K562 (cell line): ENCODE measurements at regions not wholly inside any gene's neighbourhood (a gene's known extent, or its start where the extent isn't known, plus 50 kb on each side); places are given as distances from the start of the nearest gene placed in this dataset.

ENCODE experiments used
- ATAC-seq: fragments of 200-7000 bp; cut with Tn5 transposase; 3 replicates; pipeline ENCODE4 v1.9.1; 2020; ENCODE audit warnings: moderate library complexity
- BruUV-seq: library from RNA; stranded (reverse); fragments of 400-500 nt; replicated peaks from 2 replicates; lab custom pipeline; 2021; lab: Mats Ljungman, UMichigan
- CTCF ChIA-PET: fragments of 300-600 bp; formaldehyde crosslinking; extraction: SDS; loops from one replicate; lab custom pipeline; 2021; ENCODE audit warnings: low intra/inter-chr PET ratio; lab: Yijun Ruan, JAX
- POLR2A ChIA-PET: fragments of 300-600, 350-650 bp; sonication (Branson Sonifier 250); formaldehyde crosslinking; extraction: SDS; loops from one replicate; lab custom pipeline; 2021; ENCODE audit warnings: antibody characterized with exemption, inconsistent platforms; lab: Yijun Ruan, JAX
- DNase-seq, 4 experiments: peaks; one replicate each; pipeline versions ENCODE4 v3.0.0 to v3.0.0-alpha.2; 2011 to 2018; ENCODE audit warnings: low spot score in 3 of 4, mixed read lengths in 3 of 4; ENCODE audit errors: extremely low read depth in 1 of 4
- FAIRE-seq: peaks from 2 replicates; lab custom pipeline; 2011; peaks lifted over from hg19 to GRCh38; lab: Jason Lieb, UNC
- H2AFZ ChIP-seq: 2 replicates; pipeline ENCODE4 v1.6.0; 2011; ENCODE audit warnings: low read depth, low read length, control low read depth, inconsistent platforms
- H3K27ac ChIP-seq: fragments of 200-600 bp; 3 replicates; pipeline ENCODE4 v1.8.0; 2011; ENCODE audit warnings: low read depth, mild to moderate bottlenecking, control low read depth, inconsistent platforms, low read length, moderate library complexity, mixed read lengths; ENCODE audit errors: extremely low read depth
- H3K27me3 ChIP-seq, 2 experiments: fragments of 300-600 bp in 1 of 2; 2 replicates in 1 of 2; 3 replicates in 1 of 2; pipeline versions ENCODE4 v1.6.0 to v1.8.0; 2011; ENCODE audit warnings: inconsistent platforms in 2 of 2, low read length in 2 of 2, mild to moderate bottlenecking in 1 of 2, mixed read lengths in 1 of 2, moderate library complexity in 1 of 2; ENCODE audit not compliant: control insufficient read depth in 2 of 2, insufficient read depth in 2 of 2
- H3K36me3 ChIP-seq: fragments of 300-600 bp; 3 replicates; pipeline ENCODE4 v1.8.0; 2011; ENCODE audit warnings: mild to moderate bottlenecking, low read length, inconsistent platforms; ENCODE audit not compliant: control insufficient read depth, insufficient read depth
- H3K4me1 ChIP-seq, 2 experiments: fragments of 200-600 bp in 1 of 2; replicated peaks in 1 of 2; 2 replicates in 1 of 2; 3 replicates in 1 of 2; pipeline versions ENCODE4 v1.5.1 to v1.8.0; 2011; ENCODE audit warnings: inconsistent platforms in 2 of 2, low read length in 2 of 2, mild to moderate bottlenecking in 1 of 2, mixed read lengths in 1 of 2, moderate library complexity in 1 of 2; ENCODE audit not compliant: control insufficient read depth in 2 of 2, insufficient read depth in 2 of 2
- H3K4me2 ChIP-seq: 2 replicates; pipeline ENCODE4 v1.6.1; 2011; ENCODE audit warnings: low read length, control low read depth, inconsistent platforms, mixed read lengths; ENCODE audit not compliant: insufficient read depth
- H3K4me3 ChIP-seq: fragments of 200-600 bp; sonication (generic), shearing (Covaris generic); 2 replicates; pipeline ENCODE4 v1.5.1; 2016; ENCODE audit warnings: control low read depth, inconsistent platforms
- H3K79me2 ChIP-seq: fragments of 200-600 bp; 3 replicates; pipeline ENCODE4 v1.8.0; 2011; ENCODE audit warnings: low read length, inconsistent platforms; ENCODE audit not compliant: control insufficient read depth, insufficient read depth
- H3K9ac ChIP-seq, 2 experiments: 2 replicates each; pipeline versions ENCODE4 v1.6.0 to v1.6.1; 2011; ENCODE audit warnings: low read depth in 2 of 2, low read length in 2 of 2, control low read depth in 1 of 2, inconsistent platforms in 1 of 2, mild to moderate bottlenecking in 1 of 2, mixed read lengths in 1 of 2; ENCODE audit not compliant: insufficient read depth in 1 of 2
- H3K9me1 ChIP-seq: one replicate; pipeline ENCODE4 v1.6.0; 2011; ENCODE audit warnings: inconsistent platforms, mild to moderate bottlenecking, low read length, moderate library complexity; ENCODE audit not compliant: control insufficient read depth, insufficient read depth
- H3K9me3 ChIP-seq: replicated peaks from 2 replicates; pipeline ENCODE4 v1.5.1; 2011; ENCODE audit warnings: low read depth, low read length, inconsistent platforms; ENCODE audit not compliant: control insufficient read depth, insufficient read depth
- H4K20me1 ChIP-seq: replicated peaks from 2 replicates; pipeline ENCODE4 v1.6.1; 2011; ENCODE audit warnings: low read length, inconsistent platforms, mixed read lengths; ENCODE audit not compliant: control insufficient read depth, insufficient read depth
- CBX3 ChIP-seq, 2 experiments: IDR thresholded peaks; 1 replicate in 1 of 2; 2 replicates in 1 of 2; pipeline ENCODE4 v1.6.1; 2012; ENCODE audit warnings: inconsistent platforms in 2 of 2, low read length in 2 of 2, borderline replicate concordance in 1 of 2, control low read depth in 1 of 2
- FOXJ3 ChIP-seq: sonication (generic); formaldehyde crosslinking; IDR thresholded peaks from 2 replicates; pipeline ENCODE4 v1.4.0; 2020; ENCODE audit warnings: mild to moderate bottlenecking, missing genetic modification reagents
- HLTF ChIP-seq: fragments of 450-650 bp; IDR thresholded peaks from 2 replicates; pipeline ENCODE4 v1.6.1; 2016
- NFRKB ChIP-seq: fragments of 450-650 bp; IDR thresholded peaks from 2 replicates; pipeline ENCODE4 v1.6.1; 2016; ENCODE audit warnings: low read depth
- SLC30A9 ChIP-seq: fragments of 250-450 bp; sonication (Bioruptor Pico); IDR thresholded peaks from 2 replicates; pipeline ENCODE4 v1.8.0; 2022; ENCODE audit warnings: mild to moderate bottlenecking, moderate library complexity
- TRIM24 ChIP-seq, 2 experiments: fragments of 450-650 bp; IDR thresholded peaks; 2 replicates each; pipeline ENCODE4 v1.6.1; 2016
- TRIM28 ChIP-seq: fragments of 450-650 bp; IDR thresholded peaks from 2 replicates; pipeline ENCODE4 v1.6.1; 2017
- XRCC3 ChIP-seq: fragments of 450-650 bp; IDR thresholded peaks from 2 replicates; pipeline ENCODE4 v1.6.1; 2017; ENCODE audit warnings: mild to moderate bottlenecking, moderate library complexity
- in situ Hi-C: fragments of 300-500 bp; cut with MboI; formaldehyde crosslinking; loops from 4 replicates; pipeline ENCODE4 v1.15.0; 2018; ENCODE audit warnings: inconsistent platforms, mixed read lengths
- intact Hi-C: fragments of 100-400 bp; cut with micrococcal nuclease; formaldehyde crosslinking; loops from 2 replicates; pipeline ENCODE4 v1.14.2; 2022
- TF ChIP-seq, protein P1 (sequence below): IDR thresholded peaks from 2 replicates; pipeline ENCODE4 v1.6.1; 2016; ENCODE audit warnings: missing genetic modification characterization, missing compliant biosample characterization
- TF ChIP-seq, protein P2 (sequence below): fragments of 450-650 bp; IDR thresholded peaks from 2 replicates; pipeline ENCODE4 v1.6.1; 2018; ENCODE audit warnings: mild to moderate bottlenecking, low read depth; ENCODE audit not compliant: partially characterized antibody
- TF ChIP-seq, protein P3 (sequence below): fragments of 250-450 bp; sonication (Bioruptor Pico); IDR thresholded peaks from 2 replicates; pipeline ENCODE4 v1.5.0; 2020; ENCODE audit warnings: mild to moderate bottlenecking, borderline replicate concordance

DNA sequence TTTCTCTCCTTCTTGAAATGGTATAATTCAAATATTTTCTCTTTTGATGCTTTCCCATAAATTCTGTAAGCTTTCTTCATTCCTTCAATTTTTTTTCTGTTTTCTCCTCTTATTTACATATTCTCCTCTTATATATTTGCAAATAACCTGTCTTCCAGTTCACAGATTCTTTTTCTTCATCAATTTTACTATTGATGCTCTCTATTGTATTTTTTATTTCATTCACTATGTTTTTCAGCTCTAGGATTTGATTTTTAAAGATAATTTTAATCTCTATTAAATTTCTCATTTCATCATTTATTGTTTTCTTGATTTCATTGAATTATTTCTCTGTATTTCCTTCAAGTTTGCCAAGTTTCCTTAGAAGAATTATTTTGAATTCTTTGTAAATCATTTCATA is 54.0 kb upstream of the PRPS1L1 start:
- ATAC-seq (no peak), FAIRE-seq (no peak)
- CTCF ChIA-PET, result no interaction called here
- in situ Hi-C loops, result no loop called here
- H3K9me1 ChIP-seq, result no peaks in the 10 kb centered on the region
- H3K4me3 ChIP-seq, result no peak overlapping the region
- peaks cover 0 to 8% of the 10 kb centered on the region in 2 experiments; a peak in 2 of 5 replicates for H3K4me1 ChIP-seq
- H2AFZ ChIP-seq, result no peak overlapping the region
- no peaks in the 10 kb centered on the region for H3K27me3 ChIP-seq
- H3K79me2 ChIP-seq, result no peaks in the 10 kb centered on the region
- H3K9ac ChIP-seq, result no peak overlapping the region
- BruUV-seq, result no TSS peak
- H3K36me3 ChIP-seq, result no peaks in the 10 kb centered on the region
- TF ChIP-seq NFRKB, result no peak
- TF ChIP-seq SLC30A9 (CRISPR knock-in tag), result no peak
- peak in 1 of 2 experiments; percentile 55; a peak in 1 of 3 replicates for TF ChIP-seq CBX3 (IDR thresholded peaks at IDR 0.05; ENCODE audit: borderline replicate concordance in 1 of 2, low read length in 2 of 2)
- peak; percentile 93; the same call in 1 of the 2 replicates for TF ChIP-seq TRIM28
- TF ChIP-seq, protein P1, sequence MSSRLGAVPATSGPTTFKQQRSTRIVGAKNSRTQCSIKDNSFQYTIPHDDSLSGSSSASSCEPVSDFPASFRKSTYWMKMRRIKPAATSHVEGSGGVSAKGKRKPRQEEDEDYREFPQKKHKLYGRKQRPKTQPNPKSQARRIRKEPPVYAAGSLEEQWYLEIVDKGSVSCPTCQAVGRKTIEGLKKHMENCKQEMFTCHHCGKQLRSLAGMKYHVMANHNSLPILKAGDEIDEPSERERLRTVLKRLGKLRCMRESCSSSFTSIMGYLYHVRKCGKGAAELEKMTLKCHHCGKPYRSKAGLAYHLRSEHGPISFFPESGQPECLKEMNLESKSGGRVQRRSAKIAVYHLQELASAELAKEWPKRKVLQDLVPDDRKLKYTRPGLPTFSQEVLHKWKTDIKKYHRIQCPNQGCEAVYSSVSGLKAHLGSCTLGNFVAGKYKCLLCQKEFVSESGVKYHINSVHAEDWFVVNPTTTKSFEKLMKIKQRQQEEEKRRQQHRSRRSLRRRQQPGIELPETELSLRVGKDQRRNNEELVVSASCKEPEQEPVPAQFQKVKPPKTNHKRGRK, result 0 out of 2 replicates have a peak, but pooled peaks have one; percentile 38
- TF ChIP-seq, protein P2, sequence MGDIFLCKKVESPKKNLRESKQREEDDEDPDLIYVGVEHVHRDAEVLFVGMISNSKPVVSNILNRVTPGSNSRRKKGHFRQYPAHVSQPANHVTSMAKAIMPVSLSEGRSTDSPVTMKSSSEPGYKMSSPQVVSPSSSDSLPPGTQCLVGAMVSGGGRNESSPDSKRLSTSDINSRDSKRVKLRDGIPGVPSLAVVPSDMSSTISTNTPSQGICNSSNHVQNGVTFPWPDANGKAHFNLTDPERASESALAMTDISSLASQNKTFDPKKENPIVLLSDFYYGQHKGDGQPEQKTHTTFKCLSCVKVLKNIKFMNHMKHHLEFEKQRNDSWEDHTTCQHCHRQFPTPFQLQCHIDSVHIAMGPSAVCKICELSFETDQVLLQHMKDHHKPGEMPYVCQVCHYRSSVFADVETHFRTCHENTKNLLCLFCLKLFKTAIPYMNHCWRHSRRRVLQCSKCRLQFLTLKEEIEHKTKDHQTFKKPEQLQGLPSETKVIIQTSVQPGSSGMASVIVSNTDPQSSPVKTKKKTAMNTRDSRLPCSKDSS, result peak; percentile 67
- no peak for TF ChIP-seq FOXJ3 (CRISPR knock-in tag)
- 0 out of 2 replicates have a peak, but pooled peaks have one; percentile 41 for TF ChIP-seq XRCC3
- TF ChIP-seq TRIM24 (IDR thresholded peaks at IDR 0.05), result peak in 1 of 2 experiments; percentile 51; a peak in 1 of 4 replicates
- TF ChIP-seq, protein P3, sequence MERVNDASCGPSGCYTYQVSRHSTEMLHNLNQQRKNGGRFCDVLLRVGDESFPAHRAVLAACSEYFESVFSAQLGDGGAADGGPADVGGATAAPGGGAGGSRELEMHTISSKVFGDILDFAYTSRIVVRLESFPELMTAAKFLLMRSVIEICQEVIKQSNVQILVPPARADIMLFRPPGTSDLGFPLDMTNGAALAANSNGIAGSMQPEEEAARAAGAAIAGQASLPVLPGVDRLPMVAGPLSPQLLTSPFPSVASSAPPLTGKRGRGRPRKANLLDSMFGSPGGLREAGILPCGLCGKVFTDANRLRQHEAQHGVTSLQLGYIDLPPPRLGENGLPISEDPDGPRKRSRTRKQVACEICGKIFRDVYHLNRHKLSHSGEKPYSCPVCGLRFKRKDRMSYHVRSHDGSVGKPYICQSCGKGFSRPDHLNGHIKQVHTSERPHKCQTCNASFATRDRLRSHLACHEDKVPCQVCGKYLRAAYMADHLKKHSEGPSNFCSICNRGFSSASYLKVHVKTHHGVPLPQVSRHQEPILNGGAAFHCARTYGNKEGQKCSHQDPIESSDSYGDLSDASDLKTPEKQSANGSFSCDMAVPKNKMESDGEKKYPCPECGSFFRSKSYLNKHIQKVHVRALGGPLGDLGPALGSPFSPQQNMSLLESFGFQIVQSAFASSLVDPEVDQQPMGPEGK (CRISPR knock-in tag), result no peak
- peak; percentile 90 for TF ChIP-seq HLTF
- TF ChIP-seq, all 486 proteins: peak for 7
- no peaks in the 10 kb centered on the region; the same call in 1 of the 2 replicates for H3K9me3 ChIP-seq
- H3K4me2 ChIP-seq, result no peak overlapping the region
- intact Hi-C loops, result no loop called here
- DNase-seq, result no peak
- H3K27ac ChIP-seq, result no peak overlapping the region
- POLR2A ChIA-PET, result no interaction called here
- no peaks in the 10 kb centered on the region for H4K20me1 ChIP-seq
